ENCODE measurements at regions not wholly inside any gene's neighbourhood (a gene's known extent, or its start where the extent isn't known, plus 50 kb on each side); places are given as distances from the start of the nearest gene placed in this dataset.

GRCh38 chr15:69530991-69531664 lies 78.5 kb downstream of the RPLP1 start:
- DNase-seq (ENCODE audit: low read depth in 2 of 2), result no peak

- DNase-seq (ENCODE audit: low read depth in 2 of 2), result no peak
Measured at GRCh38 chr15:69531665-69532027, 79.0 kb downstream of the RPLP1 start.

GRCh38 chr15:69532066-69532465 lies 79.4 kb downstream of the RPLP1 start:
- DNase-seq (ENCODE audit: low read depth in 2 of 2), result no peak

GRCh38 chr15:69532856-69533255 lies 80.2 kb downstream of the RPLP1 start:
- DNase-seq (ENCODE audit: low read depth in 2 of 2), result no peak

- DNase-seq (ENCODE audit: low read depth in 2 of 2), result no peak
Measured at GRCh38 chr15:69533522-69533921, 80.9 kb downstream of the RPLP1 start.

GRCh38 chr15:69535101-69535638 lies 82.6 kb downstream of the RPLP1 start:
- no peak for DNase-seq (ENCODE audit: low read depth in 2 of 2)

GRCh38 chr15:69535998-69536397 lies 83.4 kb downstream of the RPLP1 start:
- DNase-seq (ENCODE audit: low read depth in 2 of 2), result no peak

GRCh38 chr15:69536726-69537512 lies 84.3 kb downstream of the RPLP1 start:
- DNase-seq (ENCODE audit: low read depth in 2 of 2), result no peak

- DNase-seq (ENCODE audit: low read depth in 2 of 2), result no peak
Measured at GRCh38 chr15:69537901-69538300, 85.3 kb downstream of the RPLP1 start.

- DNase-seq (ENCODE audit: low read depth in 2 of 2), result no peak
Measured at GRCh38 chr15:69538379-69538778, 85.8 kb downstream of the RPLP1 start.

- DNase-seq (ENCODE audit: low read depth in 2 of 2), result no peak
Measured at GRCh38 chr15:69539345-69539744, 86.7 kb downstream of the RPLP1 start.

GRCh38 chr15:69540622-69541021 lies 88.0 kb downstream of the RPLP1 start:
- no peak for DNase-seq (ENCODE audit: low read depth in 2 of 2)

- DNase-seq (ENCODE audit: low read depth in 2 of 2), result no peak
Measured at GRCh38 chr15:69542028-69542427, 89.4 kb downstream of the RPLP1 start.

- no peak for DNase-seq (ENCODE audit: low read depth in 2 of 2)
Measured at GRCh38 chr15:69543681-69544364, 91.2 kb downstream of the RPLP1 start.

GRCh38 chr15:69544365-69545113 lies 91.9 kb downstream of the RPLP1 start:
- no peak for DNase-seq (ENCODE audit: low read depth in 2 of 2)

- DNase-seq (ENCODE audit: low read depth in 2 of 2), result no peak
Measured at GRCh38 chr15:69546182-69546581, 93.6 kb downstream of the RPLP1 start.

GRCh38 chr15:69548395-69549180 lies 96.0 kb downstream of the RPLP1 start:
- no peak for DNase-seq (ENCODE audit: low read depth in 2 of 2)

GRCh38 chr15:69551391-69552056 lies 98.9 kb downstream of the RPLP1 start:
- DNase-seq (ENCODE audit: low read depth in 2 of 2), result no peak

GRCh38 chr15:69552057-69552815 lies 99.6 kb downstream of the RPLP1 start:
- DNase-seq (ENCODE audit: low read depth in 2 of 2), result no peak

- no peak for DNase-seq (ENCODE audit: low read depth in 2 of 2)
Measured at GRCh38 chr15:69553686-69554085, 101.1 kb downstream of the RPLP1 start.

All from stimulated activated CD4-positive, alpha-beta T cell treated with anti-CD3 and anti-CD28 coated beads, Interleukin-4, amount 100 ng/mL, for 48 hours (primary cell).